ENCODE measurements at regions not wholly inside any gene's neighbourhood (a gene's known extent, or its start where the extent isn't known, plus 50 kb on each side); places are given as distances from the start of the nearest gene placed in this dataset.

DNA sequence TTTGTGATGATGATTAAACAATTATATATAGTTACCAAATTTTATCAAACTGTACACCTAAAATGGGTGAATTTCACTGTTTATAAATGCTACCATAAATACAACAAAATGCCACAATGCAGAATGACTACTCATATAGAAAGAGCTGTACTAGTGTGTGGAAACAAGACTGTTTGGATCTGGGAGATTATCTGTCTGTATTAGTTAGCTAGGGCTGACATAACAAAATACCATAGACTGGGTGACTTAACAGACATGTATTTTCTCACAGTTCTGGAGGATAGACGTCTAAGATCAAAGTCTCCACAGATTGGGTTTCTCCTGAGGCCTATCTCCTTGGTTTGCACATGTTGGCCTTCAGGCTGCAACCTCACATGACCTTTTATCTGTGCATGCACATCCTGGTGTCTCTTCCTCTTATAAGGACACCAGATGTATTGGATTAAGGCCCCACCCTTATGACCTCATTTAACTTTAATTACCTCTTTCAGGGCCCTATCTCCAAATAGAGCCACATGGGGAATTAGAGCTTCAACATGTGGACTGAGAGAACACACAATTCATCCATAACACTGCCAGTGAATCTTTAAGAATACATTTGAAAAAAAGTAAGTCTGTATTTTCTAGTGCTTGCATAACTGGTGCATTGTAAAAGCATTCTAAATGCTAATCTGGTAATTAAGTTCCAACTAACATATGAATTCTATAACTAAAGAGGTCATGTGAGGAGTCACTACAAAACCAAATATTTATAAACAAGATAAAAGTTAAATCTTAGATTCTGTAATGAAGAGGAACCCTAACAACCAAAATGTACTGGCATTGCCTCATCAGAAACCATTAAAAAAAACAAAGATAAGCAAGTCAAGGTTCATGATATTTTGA, 699.6 kb downstream of the NYAP2 start:
- no peaks in the 10 kb centered on the region for H3K4me1 ChIP-seq (ENCODE audit: control insufficient read depth, extremely low read depth, insufficient read depth, low read length)
- H3K36me3 ChIP-seq (ENCODE audit: control insufficient read depth, insufficient read depth, low read length) = no peaks in the 10 kb centered on the region
- no peak for TF ChIP-seq EZH2 (IDR thresholded peaks at IDR 0.05; ENCODE audit: low read length, missing control alignments)
- TF ChIP-seq, protein P1, sequence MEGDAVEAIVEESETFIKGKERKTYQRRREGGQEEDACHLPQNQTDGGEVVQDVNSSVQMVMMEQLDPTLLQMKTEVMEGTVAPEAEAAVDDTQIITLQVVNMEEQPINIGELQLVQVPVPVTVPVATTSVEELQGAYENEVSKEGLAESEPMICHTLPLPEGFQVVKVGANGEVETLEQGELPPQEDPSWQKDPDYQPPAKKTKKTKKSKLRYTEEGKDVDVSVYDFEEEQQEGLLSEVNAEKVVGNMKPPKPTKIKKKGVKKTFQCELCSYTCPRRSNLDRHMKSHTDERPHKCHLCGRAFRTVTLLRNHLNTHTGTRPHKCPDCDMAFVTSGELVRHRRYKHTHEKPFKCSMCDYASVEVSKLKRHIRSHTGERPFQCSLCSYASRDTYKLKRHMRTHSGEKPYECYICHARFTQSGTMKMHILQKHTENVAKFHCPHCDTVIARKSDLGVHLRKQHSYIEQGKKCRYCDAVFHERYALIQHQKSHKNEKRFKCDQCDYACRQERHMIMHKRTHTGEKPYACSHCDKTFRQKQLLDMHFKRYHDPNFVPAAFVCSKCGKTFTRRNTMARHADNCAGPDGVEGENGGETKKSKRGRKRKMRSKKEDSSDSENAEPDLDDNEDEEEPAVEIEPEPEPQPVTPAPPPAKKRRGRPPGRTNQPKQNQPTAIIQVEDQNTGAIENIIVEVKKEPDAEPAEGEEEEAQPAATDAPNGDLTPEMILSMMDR (conservative IDR thresholded peaks at IDR 0.05 in 1 of 2, IDR thresholded peaks at IDR 0.05 in 1 of 2; ENCODE audit: low read depth in 1 of 2, low read length in 2 of 2) = no peak
- no peak overlapping the region for H3K4me2 ChIP-seq (ENCODE audit: extremely low read depth, insufficient read depth, low read length)
- no peaks in the 10 kb centered on the region for H3K9me3 ChIP-seq (ENCODE audit: control insufficient read depth, insufficient read depth, low read depth, low read length)
- no peaks in the 10 kb centered on the region for H3K27me3 ChIP-seq (ENCODE audit: control insufficient read depth, insufficient read depth, low read length)
- no peak overlapping the region for H2AFZ ChIP-seq (ENCODE audit: low read length)
- peak in 1 of 2 donors; percentile 50 for DNase-seq (ENCODE audit: low read depth in 2 of 2)
- no peaks in the 10 kb centered on the region for H3K79me2 ChIP-seq (ENCODE audit: control insufficient read depth, insufficient read depth, low read length)
- H4K20me1 ChIP-seq (ENCODE audit: control insufficient read depth, extremely low read depth, insufficient read depth, low read length) = no peaks in the 10 kb centered on the region
- no peak overlapping the region for H3K4me3 ChIP-seq (replicated peaks in 1 of 4; ENCODE audit: control extremely low read depth in 1 of 4, insufficient read depth in 1 of 4, low read depth in 3 of 4, low read length in 4 of 4)
- no peak overlapping the region for H3K27ac ChIP-seq (ENCODE audit: insufficient read depth, low read length)
- no peak overlapping the region for H3K9ac ChIP-seq (ENCODE audit: insufficient read depth, low read length)

DNA sequence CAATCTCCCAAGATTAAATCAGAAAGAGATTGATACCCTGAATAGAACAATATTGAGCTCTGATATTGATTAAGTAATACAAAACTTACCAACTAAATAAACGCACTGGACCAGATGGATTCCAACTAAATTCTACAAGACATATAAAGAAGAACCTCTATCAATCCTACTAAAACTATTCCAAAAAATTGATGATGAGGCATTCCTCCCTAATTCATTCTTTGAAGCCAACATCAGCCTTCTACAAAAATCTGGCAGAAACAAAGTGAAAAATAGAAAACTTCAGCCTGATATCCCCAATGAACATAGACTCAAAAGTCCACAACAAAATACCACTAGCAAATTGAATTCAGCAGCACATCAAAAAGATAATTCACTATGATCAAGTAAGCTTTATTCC, 695.5 kb downstream of the NYAP2 start:
- Histone ChIP-seq H3K4me2 (ENCODE audit: extremely low read depth, insufficient read depth, low read length) (no peak overlapping the region), H2AFZ (ENCODE audit: low read length) (no peak overlapping the region), H3K79me2 (ENCODE audit: control insufficient read depth, insufficient read depth, low read length) (no peaks in the 10 kb centered on the region), H3K4me1 (ENCODE audit: control insufficient read depth, extremely low read depth, insufficient read depth, low read length) (no peaks in the 10 kb centered on the region), H4K20me1 (ENCODE audit: control insufficient read depth, extremely low read depth, insufficient read depth, low read length) (no peaks in the 10 kb centered on the region), H3K9ac (ENCODE audit: insufficient read depth, low read length) (no peak overlapping the region), H3K27ac (ENCODE audit: insufficient read depth, low read length) (no peak overlapping the region), H3K27me3 (ENCODE audit: control insufficient read depth, insufficient read depth, low read length) (no peaks in the 10 kb centered on the region), H3K4me3 (replicated peaks in 1 of 4; ENCODE audit: control extremely low read depth in 1 of 4, insufficient read depth in 1 of 4, low read depth in 3 of 4, low read length in 4 of 4) (no peak overlapping the region), H3K36me3 (ENCODE audit: control insufficient read depth, insufficient read depth, low read length) (no peaks in the 10 kb centered on the region), H3K9me3 (ENCODE audit: control insufficient read depth, insufficient read depth, low read depth, low read length) (no peaks in the 10 kb centered on the region)
- no peak for DNase-seq (ENCODE audit: low read depth in 2 of 2)
- TF ChIP-seq, protein P1 (conservative IDR thresholded peaks at IDR 0.05 in 1 of 2, IDR thresholded peaks at IDR 0.05 in 1 of 2; ENCODE audit: low read depth in 1 of 2, low read length in 2 of 2) = no peak

DNA sequence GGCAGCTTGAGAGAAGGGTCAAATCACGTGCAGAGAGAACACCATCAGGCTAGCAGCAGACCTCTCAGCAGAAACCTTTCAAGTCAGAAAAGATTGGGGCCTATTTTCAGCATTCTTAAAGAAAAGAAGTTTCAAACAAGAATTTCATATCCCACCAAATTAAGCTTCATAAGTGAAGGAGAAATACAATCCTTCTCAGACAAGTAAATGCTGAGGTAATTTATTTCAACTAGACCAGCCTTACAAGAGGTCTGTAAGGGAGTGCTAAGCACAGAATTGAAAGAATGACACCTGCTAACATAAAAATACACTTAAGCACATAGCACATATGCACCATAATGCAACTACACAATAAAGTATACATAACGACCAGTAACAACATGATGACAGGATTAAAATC, 693.9 kb downstream of the NYAP2 start:
- H3K36me3 ChIP-seq (ENCODE audit: control insufficient read depth, insufficient read depth, low read length) = no peaks in the 10 kb centered on the region
- no peaks in the 10 kb centered on the region for H3K27me3 ChIP-seq (ENCODE audit: control insufficient read depth, insufficient read depth, low read length)
- H3K9ac ChIP-seq (ENCODE audit: insufficient read depth, low read length) = no peak overlapping the region
- H3K4me2 ChIP-seq (ENCODE audit: extremely low read depth, insufficient read depth, low read length) = no peak overlapping the region
- no peak for TF ChIP-seq EZH2 (IDR thresholded peaks at IDR 0.05; ENCODE audit: low read length, missing control alignments)
- TF ChIP-seq, protein P1 (conservative IDR thresholded peaks at IDR 0.05 in 1 of 2, IDR thresholded peaks at IDR 0.05 in 1 of 2; ENCODE audit: low read depth in 1 of 2, low read length in 2 of 2) = no peak
- no peaks in the 10 kb centered on the region for H4K20me1 ChIP-seq (ENCODE audit: control insufficient read depth, extremely low read depth, insufficient read depth, low read length)
- no peaks in the 10 kb centered on the region for H3K9me3 ChIP-seq (ENCODE audit: control insufficient read depth, insufficient read depth, low read depth, low read length)
- no peak for DNase-seq (ENCODE audit: low read depth in 2 of 2)
- no peaks in the 10 kb centered on the region for H3K79me2 ChIP-seq (ENCODE audit: control insufficient read depth, insufficient read depth, low read length)
- no peak overlapping the region for H3K27ac ChIP-seq (ENCODE audit: insufficient read depth, low read length)
- no peak overlapping the region for H2AFZ ChIP-seq (ENCODE audit: low read length)
- no peaks in the 10 kb centered on the region for H3K4me1 ChIP-seq (ENCODE audit: control insufficient read depth, extremely low read depth, insufficient read depth, low read length)
- H3K4me3 ChIP-seq (replicated peaks in 1 of 4; ENCODE audit: control extremely low read depth in 1 of 4, insufficient read depth in 1 of 4, low read depth in 3 of 4, low read length in 4 of 4) = no peak overlapping the region
